Skeletal muscle satellite cell (primary cell): ENCODE measurements at regions not wholly inside any gene's neighbourhood (a gene's known extent, or its start where the extent isn't known, plus 50 kb on each side); places are given as distances from the start of the nearest gene placed in this dataset.

Source experiments
- H3K27me3 ChIP-seq: 2 replicates; pipeline ENCODE4 v1.7.0; 2013; ENCODE audit warnings: low read length; ENCODE audit not compliant: control insufficient read depth, insufficient read depth
- H3K36me3 ChIP-seq: 2 replicates; pipeline ENCODE4 v1.7.0; 2013; ENCODE audit warnings: mild to moderate bottlenecking, control low read depth, low read length; ENCODE audit not compliant: insufficient read depth
- H3K4me1 ChIP-seq: 2 replicates; pipeline ENCODE4 v1.7.0; 2013; ENCODE audit warnings: low read length; ENCODE audit not compliant: control insufficient read depth, insufficient read depth
- H3K4me2 ChIP-seq: 2 replicates; pipeline ENCODE4 v1.7.0; 2013; ENCODE audit warnings: mild to moderate bottlenecking, low read length
- H3K4me3 ChIP-seq: 2 replicates; pipeline ENCODE4 v1.7.0; 2013; ENCODE audit warnings: low read length
- H3K9ac ChIP-seq: 2 replicates; pipeline ENCODE4 v1.7.0; 2013; ENCODE audit warnings: mild to moderate bottlenecking, low read depth, low read length, moderate library complexity
- H3K9me3 ChIP-seq: replicated peaks from 2 replicates; pipeline ENCODE4 v1.7.0; 2013; ENCODE audit warnings: mild to moderate bottlenecking, control low read depth, low read length

GRCh38 chr6:68296126-68296525 lies 339.0 kb upstream of the ADGRB3 start:
- Histone ChIP-seq H3K9me3 (no peaks in the 10 kb centered on the region), H3K36me3 (no peaks in the 10 kb centered on the region), H3K9ac (no peak overlapping the region), H3K4me3 (no peak overlapping the region), H3K4me2 (no peak overlapping the region), H3K27me3 (no peaks in the 10 kb centered on the region), H3K4me1 (no peaks in the 10 kb centered on the region)

GRCh38 chr6:68282646-68283045 lies 352.4 kb upstream of the ADGRB3 start:
- Histone ChIP-seq H3K9ac (no peak overlapping the region), H3K4me2 (no peak overlapping the region), H3K9me3 (no peaks in the 10 kb centered on the region), H3K4me1 (no peaks in the 10 kb centered on the region), H3K36me3 (no peaks in the 10 kb centered on the region), H3K27me3 (no peaks in the 10 kb centered on the region), H3K4me3 (no peak overlapping the region)

GRCh38 chr6:68279793-68280557 lies 355.1 kb upstream of the ADGRB3 start:
- H3K4me2 ChIP-seq, result no peak overlapping the region
- H3K36me3 ChIP-seq, result no peaks in the 10 kb centered on the region
- no peaks in the 10 kb centered on the region for H3K27me3 ChIP-seq
- no peaks in the 10 kb centered on the region for H3K4me1 ChIP-seq
- H3K9me3 ChIP-seq, result no peaks in the 10 kb centered on the region
- H3K9ac ChIP-seq, result no peak overlapping the region
- H3K4me3 ChIP-seq, result no peak overlapping the region

GRCh38 chr6:68273297-68273696 lies 361.8 kb upstream of the ADGRB3 start:
- H3K9me3 ChIP-seq, result no peaks in the 10 kb centered on the region
- no peaks in the 10 kb centered on the region for H3K4me1 ChIP-seq
- no peak overlapping the region for H3K4me3 ChIP-seq
- H3K9ac ChIP-seq, result no peak overlapping the region
- no peak overlapping the region for H3K4me2 ChIP-seq
- no peaks in the 10 kb centered on the region for H3K27me3 ChIP-seq
- H3K36me3 ChIP-seq, result no peaks in the 10 kb centered on the region

GRCh38 chr6:68256391-68256790 lies 378.7 kb upstream of the ADGRB3 start:
- no peaks in the 10 kb centered on the region for H3K27me3 ChIP-seq
- no peak overlapping the region for H3K4me3 ChIP-seq
- H3K36me3 ChIP-seq, result no peaks in the 10 kb centered on the region
- no peak overlapping the region for H3K4me2 ChIP-seq
- H3K9me3 ChIP-seq, result peaks cover 3% of the 10 kb centered on the region
- H3K4me1 ChIP-seq, result no peaks in the 10 kb centered on the region
- no peak overlapping the region for H3K9ac ChIP-seq

- Histone ChIP-seq H3K36me3 (no peaks in the 10 kb centered on the region), H3K4me1 (no peaks in the 10 kb centered on the region), H3K4me3 (no peak overlapping the region), H3K27me3 (no peaks in the 10 kb centered on the region), H3K4me2 (no peak overlapping the region), H3K9me3 (peaks cover 3% of the 10 kb centered on the region), H3K9ac (no peak overlapping the region)
Observed at GRCh38 chr6:68252632-68253031, 382.4 kb upstream of the ADGRB3 start.

GRCh38 chr6:68247782-68248181 lies 387.3 kb upstream of the ADGRB3 start:
- Histone ChIP-seq H3K4me2 (no peak overlapping the region), H3K36me3 (no peaks in the 10 kb centered on the region), H3K4me1 (no peaks in the 10 kb centered on the region)

GRCh38 chr6:68240726-68241125 lies 394.4 kb upstream of the ADGRB3 start:
- Histone ChIP-seq H3K4me2 (no peak overlapping the region), H3K9ac (no peak overlapping the region), H3K4me3 (no peak overlapping the region), H3K36me3 (no peaks in the 10 kb centered on the region), H3K4me1 (no peaks in the 10 kb centered on the region), H3K9me3 (peaks cover 4% of the 10 kb centered on the region), H3K27me3 (no peaks in the 10 kb centered on the region)

More at GRCh38 chr6:68247782-68248181, 387.3 kb upstream of the ADGRB3 start:
- no peak overlapping the region for H3K4me3 ChIP-seq
- no peak overlapping the region for H3K9ac ChIP-seq
- H3K9me3 ChIP-seq, result peaks cover 4% of the 10 kb centered on the region
- H3K27me3 ChIP-seq, result no peaks in the 10 kb centered on the region

GRCh38 chr6:68239034-68239433 lies 396.0 kb upstream of the ADGRB3 start:
- H3K9ac ChIP-seq, result no peak overlapping the region
- H3K4me1 ChIP-seq, result no peaks in the 10 kb centered on the region
- H3K4me2 ChIP-seq, result no peak overlapping the region
- no peak overlapping the region for H3K4me3 ChIP-seq
- no peaks in the 10 kb centered on the region for H3K9me3 ChIP-seq
- no peaks in the 10 kb centered on the region for H3K27me3 ChIP-seq
- H3K36me3 ChIP-seq, result no peaks in the 10 kb centered on the region

GRCh38 chr6:68238097-68238601 lies 396.9 kb upstream of the ADGRB3 start:
- H3K4me3 ChIP-seq, result no peak overlapping the region
- no peaks in the 10 kb centered on the region for H3K36me3 ChIP-seq
- H3K9ac ChIP-seq, result no peak overlapping the region
- no peaks in the 10 kb centered on the region for H3K4me1 ChIP-seq
- no peaks in the 10 kb centered on the region for H3K27me3 ChIP-seq
- H3K9me3 ChIP-seq, result no peaks in the 10 kb centered on the region
- H3K4me2 ChIP-seq, result no peak overlapping the region

GRCh38 chr6:68237205-68237604 lies 397.9 kb upstream of the ADGRB3 start:
- Histone ChIP-seq H3K4me2 (no peak overlapping the region), H3K9me3 (no peaks in the 10 kb centered on the region), H3K27me3 (no peaks in the 10 kb centered on the region), H3K4me3 (no peak overlapping the region), H3K36me3 (no peaks in the 10 kb centered on the region), H3K9ac (no peak overlapping the region), H3K4me1 (no peaks in the 10 kb centered on the region)

- Histone ChIP-seq H3K27me3 (no peaks in the 10 kb centered on the region), H3K4me1 (no peaks in the 10 kb centered on the region), H3K36me3 (no peaks in the 10 kb centered on the region), H3K9ac (no peak overlapping the region), H3K4me3 (no peak overlapping the region), H3K4me2 (no peak overlapping the region), H3K9me3 (no peaks in the 10 kb centered on the region)
Observed at GRCh38 chr6:68235326-68235784, 399.7 kb upstream of the ADGRB3 start.
